ENCODE measurements at regions not wholly inside any gene's neighbourhood (a gene's known extent, or its start where the extent isn't known, plus 50 kb on each side); places are given as distances from the start of the nearest gene placed in this dataset.

DNA sequence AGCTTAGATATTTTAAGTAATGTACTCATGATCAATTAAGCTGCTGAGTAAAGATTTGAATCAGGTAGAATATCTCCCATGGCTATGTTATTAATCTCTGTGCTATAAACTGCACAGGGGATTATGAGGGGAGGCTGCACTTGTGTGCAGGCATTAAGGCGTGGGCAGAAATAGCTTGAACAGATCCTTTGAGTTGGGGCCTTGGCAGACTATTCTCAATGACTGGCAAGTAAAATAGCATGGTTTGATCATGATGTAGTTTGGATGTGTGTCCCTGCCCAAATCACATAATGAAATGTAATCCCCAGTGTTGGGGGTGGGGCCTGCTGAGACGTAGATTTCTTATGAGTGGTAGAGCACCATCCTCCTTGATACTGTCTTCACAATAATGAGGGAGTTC lies 220.3 kb downstream of the PLPP3 start:
- no peak overlapping the region for H3K27ac Mint-ChIP-seq
- no peaks in the 10 kb centered on the region for H3K9me3 Mint-ChIP-seq
- TF ChIP-seq, protein P1, sequence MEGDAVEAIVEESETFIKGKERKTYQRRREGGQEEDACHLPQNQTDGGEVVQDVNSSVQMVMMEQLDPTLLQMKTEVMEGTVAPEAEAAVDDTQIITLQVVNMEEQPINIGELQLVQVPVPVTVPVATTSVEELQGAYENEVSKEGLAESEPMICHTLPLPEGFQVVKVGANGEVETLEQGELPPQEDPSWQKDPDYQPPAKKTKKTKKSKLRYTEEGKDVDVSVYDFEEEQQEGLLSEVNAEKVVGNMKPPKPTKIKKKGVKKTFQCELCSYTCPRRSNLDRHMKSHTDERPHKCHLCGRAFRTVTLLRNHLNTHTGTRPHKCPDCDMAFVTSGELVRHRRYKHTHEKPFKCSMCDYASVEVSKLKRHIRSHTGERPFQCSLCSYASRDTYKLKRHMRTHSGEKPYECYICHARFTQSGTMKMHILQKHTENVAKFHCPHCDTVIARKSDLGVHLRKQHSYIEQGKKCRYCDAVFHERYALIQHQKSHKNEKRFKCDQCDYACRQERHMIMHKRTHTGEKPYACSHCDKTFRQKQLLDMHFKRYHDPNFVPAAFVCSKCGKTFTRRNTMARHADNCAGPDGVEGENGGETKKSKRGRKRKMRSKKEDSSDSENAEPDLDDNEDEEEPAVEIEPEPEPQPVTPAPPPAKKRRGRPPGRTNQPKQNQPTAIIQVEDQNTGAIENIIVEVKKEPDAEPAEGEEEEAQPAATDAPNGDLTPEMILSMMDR (conservative IDR thresholded peaks at IDR 0.05) = no peak
- Histone ChIP-seq H3K9me3 (ENCODE audit: control insufficient read depth, low read length) (no peaks in the 10 kb centered on the region), H3K27me3 (ENCODE audit: control insufficient read depth, insufficient read depth, low read length, poor library complexity, severe bottlenecking) (no peaks in the 10 kb centered on the region), H3K4me3 (ENCODE audit: low read length) (no peak overlapping the region), H3K4me1 (ENCODE audit: control insufficient read depth, insufficient read depth, low read length) (no peaks in the 10 kb centered on the region), H3K27ac (ENCODE audit: low read depth, low read length) (no peak overlapping the region), H3K36me3 (ENCODE audit: control insufficient read depth, insufficient read depth, low read length) (no peaks in the 10 kb centered on the region), H3K9ac (ENCODE audit: extremely low read depth, low read length, poor library complexity, severe bottlenecking) (no peak overlapping the region)
- peaks cover 6% of the 10 kb centered on the region for H3K4me1 Mint-ChIP-seq
- DNase-seq = no peak
- peaks cover 2% of the 10 kb centered on the region for H3K27me3 Mint-ChIP-seq (ENCODE audit: insufficient read depth)
- WGBS, 2 experiments (ENCODE audit: insufficient coverage in 1 of 2, insufficient read length in 1 of 2) = 86 to 100% methylated on average over 2 of the region's 2 CpGs
- no peaks in the 10 kb centered on the region for H3K36me3 Mint-ChIP-seq (ENCODE audit: low read depth)
- H3K4me3 Mint-ChIP-seq = no peak overlapping the region

- DNase-seq = no peak
- H3K27me3 Mint-ChIP-seq (ENCODE audit: insufficient read depth) = peaks cover 2% of the 10 kb centered on the region
- 89% methylated on average over 3 of the region's 3 CpGs; no CpG with 5 or more reads in 1 of the 2 experiments for WGBS, 2 experiments (ENCODE audit: insufficient coverage in 1 of 2, insufficient read length in 1 of 2)
- Histone ChIP-seq H3K27me3 (ENCODE audit: control insufficient read depth, insufficient read depth, low read length, poor library complexity, severe bottlenecking) (no peaks in the 10 kb centered on the region), H3K9ac (ENCODE audit: extremely low read depth, low read length, poor library complexity, severe bottlenecking) (no peak overlapping the region), H3K36me3 (ENCODE audit: control insufficient read depth, insufficient read depth, low read length) (no peaks in the 10 kb centered on the region), H3K4me3 (ENCODE audit: low read length) (no peak overlapping the region), H3K9me3 (ENCODE audit: control insufficient read depth, low read length) (no peaks in the 10 kb centered on the region), H3K27ac (ENCODE audit: low read depth, low read length) (no peak overlapping the region), H3K4me1 (ENCODE audit: control insufficient read depth, insufficient read depth, low read length) (no peaks in the 10 kb centered on the region)
- no peaks in the 10 kb centered on the region for H3K9me3 Mint-ChIP-seq
- H3K4me3 Mint-ChIP-seq = no peak overlapping the region
- H3K27ac Mint-ChIP-seq = no peak overlapping the region
- TF ChIP-seq, protein P1 (conservative IDR thresholded peaks at IDR 0.05) = no peak
- H3K4me1 Mint-ChIP-seq = peaks cover 6% of the 10 kb centered on the region
- no peaks in the 10 kb centered on the region for H3K36me3 Mint-ChIP-seq (ENCODE audit: low read depth)
Observed at GRCh38 chr1:56357927-56358690, 221.3 kb downstream of the PLPP3 start.

DNA sequence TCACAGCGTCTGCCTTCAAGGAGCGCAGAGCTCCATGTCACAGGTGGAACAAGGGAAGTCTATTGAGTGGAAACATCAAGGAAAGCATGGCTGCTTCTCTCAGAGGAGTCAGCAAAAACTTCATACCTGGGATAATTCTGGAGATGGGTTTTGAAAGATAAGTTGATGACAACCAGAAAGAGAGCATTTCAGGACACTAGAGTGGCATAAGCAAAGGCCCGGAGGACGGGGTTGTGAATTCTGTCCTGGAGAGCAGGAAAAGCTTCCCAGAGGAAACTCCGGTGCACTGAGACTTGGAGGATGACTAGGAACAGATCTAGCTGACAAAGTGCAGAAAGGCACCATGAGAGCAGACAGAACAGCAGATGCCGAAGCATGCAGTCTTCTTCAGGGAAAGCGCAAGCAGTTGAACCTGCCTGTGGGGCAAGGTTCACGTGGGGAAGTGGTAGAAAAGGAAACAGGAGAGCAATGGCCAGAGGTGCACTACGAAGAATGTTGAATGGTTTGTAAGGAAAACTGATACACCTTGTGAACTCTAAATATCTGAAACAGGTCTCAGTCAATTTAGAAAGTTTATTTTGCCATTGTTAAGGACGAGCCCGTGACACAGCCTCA lies 222.9 kb downstream of the PLPP3 start:
- no peaks in the 10 kb centered on the region for H3K9me3 Mint-ChIP-seq
- Histone ChIP-seq H3K27me3 (ENCODE audit: control insufficient read depth, insufficient read depth, low read length, poor library complexity, severe bottlenecking) (no peaks in the 10 kb centered on the region), H3K9ac (ENCODE audit: extremely low read depth, low read length, poor library complexity, severe bottlenecking) (no peak overlapping the region), H3K36me3 (ENCODE audit: control insufficient read depth, insufficient read depth, low read length) (no peaks in the 10 kb centered on the region), H3K4me3 (ENCODE audit: low read length) (no peak overlapping the region), H3K9me3 (ENCODE audit: control insufficient read depth, low read length) (no peaks in the 10 kb centered on the region), H3K4me1 (ENCODE audit: control insufficient read depth, insufficient read depth, low read length) (no peaks in the 10 kb centered on the region), H3K27ac (ENCODE audit: low read depth, low read length) (no peak overlapping the region)
- H3K27me3 Mint-ChIP-seq (ENCODE audit: insufficient read depth) = peaks cover 2% of the 10 kb centered on the region
- no peak for DNase-seq
- no peak overlapping the region for H3K27ac Mint-ChIP-seq
- 97 to 99% methylated on average over 11 of the region's 11 CpGs for WGBS, 2 experiments (ENCODE audit: insufficient coverage in 1 of 2, insufficient read length in 1 of 2)
- peaks cover 3% of the 10 kb centered on the region for H3K4me1 Mint-ChIP-seq
- H3K4me3 Mint-ChIP-seq = no peak overlapping the region
- no peaks in the 10 kb centered on the region for H3K36me3 Mint-ChIP-seq (ENCODE audit: low read depth)
- TF ChIP-seq, protein P1 (conservative IDR thresholded peaks at IDR 0.05) = no peak

Data from endodermal cell (in vitro differentiated cells).